Fibroblast of skin of back (primary cell): ENCODE measurements at regions not wholly inside any gene's neighbourhood (a gene's known extent, or its start where the extent isn't known, plus 50 kb on each side); places are given as distances from the start of the nearest gene placed in this dataset.
"Not testable (repeated sequence)": the region's sequence is repeated elsewhere in the genome, so short reads cannot be mapped to it uniquely, and the experiment has no call there.

ENCODE experiments used
- DNase-seq: peaks from one replicate; pipeline ENCODE4 v3.0.0-alpha.2; 2013

GRCh38 chr3:36656873-36657272, 107.5 kb downstream of the DCLK3 start:
- no peak for DNase-seq

- peak; percentile 73 for DNase-seq
These were observed 111.3 kb downstream of the DCLK3 start for GRCh38 chr3:36653095-36653494.

DNA sequence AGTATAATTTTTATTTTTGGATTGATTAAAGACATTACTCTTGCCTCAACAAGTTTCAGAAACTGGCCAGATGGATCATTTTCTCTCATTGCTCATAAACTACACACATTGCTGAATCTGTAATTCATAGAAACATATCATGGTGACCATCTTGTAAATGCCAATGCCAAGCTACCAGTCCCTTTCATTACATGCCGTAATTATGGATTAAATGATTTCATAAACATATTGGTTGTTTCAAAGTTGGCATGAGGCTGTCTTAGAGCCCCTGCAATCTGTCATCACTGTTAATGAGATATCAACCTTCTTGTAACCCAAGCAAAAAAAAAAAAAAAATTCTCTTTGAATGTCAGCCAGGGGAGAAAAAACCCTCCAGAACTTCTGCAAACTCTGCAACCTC, 112.2 kb downstream of the DCLK3 start:
- no peak for DNase-seq

- DNase-seq: peak; percentile 91
These were observed 114.1 kb downstream of the DCLK3 start for GRCh38 chr3:36650271-36650671.

GRCh38 chr3:36649125-36649524, 115.2 kb downstream of the DCLK3 start:
- peak; percentile 24 for DNase-seq

DNA sequence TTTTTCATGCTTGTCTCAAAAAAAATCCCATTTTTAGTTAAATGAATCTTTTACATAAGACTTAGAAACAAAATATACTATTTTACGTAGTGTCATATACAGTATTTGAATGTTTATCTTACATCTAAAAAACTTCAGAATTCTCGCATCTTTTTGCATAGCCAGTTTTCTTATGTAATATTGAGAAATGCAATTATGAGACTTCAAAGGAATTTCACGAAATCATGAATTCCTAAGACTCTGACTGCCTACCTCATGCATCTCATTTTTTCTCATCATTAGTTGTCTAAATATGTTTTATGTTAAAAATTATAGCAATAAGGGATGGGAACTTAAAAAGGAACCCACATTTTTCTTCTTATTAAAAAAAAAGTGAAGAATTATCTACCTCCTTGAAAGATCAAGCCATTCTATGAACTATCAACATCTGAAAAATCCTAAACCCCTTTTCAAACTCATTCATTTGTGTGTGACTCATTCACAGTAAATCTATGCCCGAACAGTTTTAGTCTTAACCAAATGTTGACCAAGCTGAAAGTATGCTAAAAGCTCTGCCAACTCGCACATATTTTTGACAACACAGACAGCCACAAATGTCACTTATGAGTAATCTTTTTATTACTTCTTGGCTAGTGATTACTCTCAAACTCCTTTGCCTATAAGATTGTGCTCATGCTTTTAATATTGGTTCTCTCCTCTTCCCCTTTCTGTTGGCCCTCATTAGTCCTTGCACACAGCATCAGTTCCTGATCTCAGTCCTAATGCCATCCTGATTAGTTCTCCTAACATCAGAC, 115.9 kb downstream of the DCLK3 start:
- DNase-seq: peak; percentile 98

GRCh38 chr3:36647423-36647853, 116.9 kb downstream of the DCLK3 start:
- DNase-seq: peak; percentile 48

GRCh38 chr3:36643192-36643591, 121.2 kb downstream of the DCLK3 start:
- no peak for DNase-seq

GRCh38 chr3:36635731-36636130, 128.6 kb downstream of the DCLK3 start:
- DNase-seq: no peak

- not testable (repeated sequence) for DNase-seq
These were observed 130.5 kb downstream of the DCLK3 start for GRCh38 chr3:36633897-36634296.

DNA sequence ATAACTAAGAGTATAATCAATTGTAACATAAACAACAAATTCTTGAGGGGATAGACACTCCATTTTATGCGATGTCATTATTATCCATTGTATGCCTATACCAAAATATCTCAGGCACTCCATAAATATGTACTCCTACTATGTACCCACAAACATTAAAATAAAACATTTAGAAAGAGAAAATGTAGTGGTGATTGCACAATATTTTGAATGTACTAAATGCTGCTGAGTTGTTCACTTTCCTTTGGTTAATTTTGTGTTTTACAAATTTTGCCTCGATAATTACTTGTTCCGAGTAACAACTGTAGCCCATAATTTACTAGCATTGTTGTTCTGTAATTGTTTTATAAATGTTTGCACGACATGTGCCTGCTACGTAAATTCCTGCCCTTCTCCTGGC, 131.3 kb downstream of the DCLK3 start:
- no peak for DNase-seq

- DNase-seq: no peak
These were observed 132.8 kb downstream of the DCLK3 start for GRCh38 chr3:36631549-36631948.

DNA sequence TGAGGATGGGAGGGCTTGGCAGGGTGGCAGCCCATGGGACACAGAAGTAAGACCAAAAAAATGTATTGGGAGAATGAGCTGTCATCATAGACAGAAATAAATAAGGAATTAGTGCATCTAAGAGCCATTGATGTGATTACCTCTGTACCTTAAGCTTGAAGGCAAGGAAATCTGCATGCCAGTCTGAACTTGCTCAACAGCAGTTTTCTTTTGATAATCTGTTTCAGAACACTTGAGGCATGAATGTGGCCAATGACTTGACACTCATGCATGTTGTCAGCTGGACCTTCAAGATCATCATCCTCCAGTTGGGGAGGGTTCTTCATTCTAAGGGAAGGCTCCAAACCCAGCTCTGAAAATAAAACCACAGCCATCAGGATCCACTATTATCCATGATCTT, 148.5 kb downstream of the DCLK3 start:
- DNase-seq: no peak

DNA sequence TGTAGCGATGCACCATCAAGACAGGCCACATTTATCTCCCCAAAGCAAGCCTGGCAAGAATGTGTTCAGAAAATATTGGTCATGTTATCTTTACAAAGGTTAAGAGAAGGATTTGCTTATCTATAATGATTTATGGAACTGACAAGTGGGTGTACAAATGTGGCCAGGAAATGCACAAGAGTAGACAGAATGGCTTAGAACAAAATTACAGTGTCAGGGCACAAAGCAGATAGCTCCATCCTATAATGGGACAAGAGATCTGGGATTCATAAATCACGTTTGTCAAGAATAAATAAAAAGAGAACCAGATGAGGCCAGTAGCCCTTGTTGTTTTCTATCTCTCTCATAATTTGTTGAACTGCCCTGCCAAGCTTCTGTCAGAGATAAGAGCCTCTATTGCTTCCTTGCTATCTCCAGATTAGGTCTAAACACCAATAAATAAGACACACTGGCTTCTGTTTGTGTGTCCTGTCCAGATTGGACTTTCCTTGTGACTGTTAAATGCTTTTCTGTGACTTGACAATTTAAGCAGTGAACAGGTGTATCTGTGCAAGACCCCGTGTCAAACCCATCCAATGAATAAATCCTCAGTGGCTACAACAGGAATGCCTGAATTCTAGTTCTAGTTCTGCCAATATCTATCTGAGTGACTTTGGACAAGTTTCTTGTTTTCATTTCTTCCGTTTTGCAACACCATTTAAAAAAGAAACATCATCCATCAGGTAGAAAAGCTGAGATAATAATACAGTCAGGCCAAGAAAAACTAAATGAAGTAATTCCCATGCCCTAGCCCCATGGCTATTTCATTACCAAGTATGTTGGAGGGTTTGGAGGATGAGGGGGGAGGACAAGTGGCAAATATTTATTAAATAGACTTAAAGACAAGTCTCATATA, 157.2 kb downstream of the DCLK3 start:
- DNase-seq: no peak

- no peak for DNase-seq
These were observed 160.9 kb downstream of the DCLK3 start for GRCh38 chr3:36603423-36603822.

DNA sequence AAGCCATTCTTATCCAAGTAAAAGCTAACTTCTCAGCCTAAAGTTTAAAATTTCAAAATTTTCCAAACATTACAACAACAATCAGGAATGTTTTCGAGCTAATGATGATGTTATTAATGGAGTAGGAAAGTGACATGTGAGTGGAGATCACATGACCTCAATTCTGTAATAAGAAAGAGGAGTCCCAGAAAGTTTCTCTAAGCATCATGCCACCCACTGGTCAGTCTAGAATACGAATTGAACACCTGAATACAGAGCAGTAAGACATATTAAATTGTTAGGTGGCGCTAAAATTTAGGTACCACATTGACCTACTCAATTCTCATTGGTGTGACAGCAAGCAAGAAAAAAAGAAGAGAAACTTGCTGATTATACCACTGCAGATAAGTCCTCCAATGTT, 163.9 kb downstream of the DCLK3 start:
- DNase-seq: no peak
